Natural killer cell (primary cell): ENCODE measurements at regions not wholly inside any gene's neighbourhood (a gene's known extent, or its start where the extent isn't known, plus 50 kb on each side); places are given as distances from the start of the nearest gene placed in this dataset.

Experiments
- ATAC-seq, 3 donors: fragments of 150-1000 bp in 2 of 3; fragments of 200-7000 bp in 1 of 3; cut with Tn5 transposase; 1 replicate in 1 of 3; 2 replicates in 2 of 3; pipeline ENCODE4 v1.10.0; 2021; ENCODE audit warnings: mild to moderate bottlenecking in 2 of 3, moderate library complexity in 2 of 3
- DNase-seq, 2 donors: peaks; one replicate each; pipeline versions ENCODE4 v3.0.0 to v3.0.0-alpha.2; 2013 to 2021; ENCODE audit warnings: mixed read lengths in 1 of 2
- H3K27ac ChIP-seq: one replicate; pipeline ENCODE4 v1.5.1; 2013; ENCODE audit warnings: mild to moderate bottlenecking, low read length
- H3K27me3 ChIP-seq: one replicate; pipeline ENCODE4 v1.6.1; 2013; ENCODE audit warnings: low read length; ENCODE audit not compliant: control insufficient read depth, insufficient read depth
- H3K36me3 ChIP-seq: one replicate; pipeline ENCODE4 v1.6.1; 2013; ENCODE audit warnings: low read length; ENCODE audit not compliant: control insufficient read depth, insufficient read depth
- H3K4me1 ChIP-seq: one replicate; pipeline ENCODE4 v1.6.1; 2013; ENCODE audit warnings: low read length; ENCODE audit not compliant: control insufficient read depth, insufficient read depth
- H3K4me3 ChIP-seq: one replicate; pipeline ENCODE4 v1.5.1; 2013; ENCODE audit warnings: low read length
- H3K9me3 ChIP-seq: one replicate; pipeline ENCODE4 v1.6.1; 2013; ENCODE audit warnings: low read length; ENCODE audit not compliant: control insufficient read depth, insufficient read depth
- H3K27ac Mint-ChIP-seq, 2 donors: one replicate each; pipeline ENCODE4 v1.8.0; 2022; ENCODE audit warnings: mild to moderate bottlenecking in 2 of 2, mixed read lengths in 2 of 2, moderate library complexity in 1 of 2
- H3K27me3 Mint-ChIP-seq, 2 donors: one replicate each; pipeline ENCODE4 v1.8.0; 2022; ENCODE audit warnings: low read depth in 2 of 2, mixed read lengths in 2 of 2
- H3K36me3 Mint-ChIP-seq: one replicate; pipeline ENCODE4 v1.8.0; 2022; ENCODE audit warnings: mixed read lengths
- H3K4me1 Mint-ChIP-seq, 2 donors: one replicate each; pipeline ENCODE4 v1.8.0; 2022; ENCODE audit warnings: mixed read lengths in 2 of 2
- H3K4me3 Mint-ChIP-seq: one replicate; pipeline ENCODE4 v1.8.0; 2022; ENCODE audit warnings: mild to moderate bottlenecking, moderate library complexity, mixed read lengths
- H3K9me3 Mint-ChIP-seq, 2 donors: one replicate each; pipeline ENCODE4 v1.8.0; 2022; ENCODE audit warnings: mixed read lengths in 2 of 2
- WGBS: methylation state at CpG from one replicate; pipeline ENCODE4 v1.1.7; 2013; ENCODE audit warnings: missing lambda C conversion rate; ENCODE audit not compliant: insufficient coverage; 5-methylcytosine and 5-hydroxymethylcytosine counted together
- intact Hi-C: fragments of 100-400 bp; cut with micrococcal nuclease; formaldehyde crosslinking; loops from one replicate; pipeline ENCODE4 v1.14.2; 2022
- TF ChIP-seq, protein P1 (sequence below): fragments of 200-600 bp; IDR thresholded peaks from one replicate; pipeline ENCODE4 v1.8.0; 2022; ENCODE audit warnings: antibody characterized with exemption

DNA sequence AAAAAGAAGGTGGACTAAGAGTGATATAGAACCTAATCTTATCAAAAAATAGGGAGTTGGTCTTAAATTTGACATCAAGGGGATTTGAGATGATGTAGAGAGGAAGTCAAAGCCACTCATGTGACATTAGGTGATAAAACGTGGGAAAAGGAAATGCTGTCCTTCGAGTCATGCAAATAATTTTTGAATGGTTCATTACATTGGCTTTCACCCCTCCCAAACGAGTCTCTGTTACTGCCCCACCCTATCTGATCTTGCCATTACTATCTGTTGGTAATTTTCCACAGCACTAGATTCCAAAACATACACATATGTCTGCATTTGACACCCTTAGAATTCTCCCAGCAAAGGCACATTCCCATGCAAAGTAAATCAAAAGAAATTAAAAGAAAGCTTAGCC lies 531.1 kb upstream of the ADAMTS5 start:
- intact Hi-C loops: no loop called here
- Mint-ChIP-seq H3K4me1 (no peaks in the 10 kb centered on the region), H3K4me3 (no peak overlapping the region), H3K9me3 (peaks cover 0 to 4% of the 10 kb centered on the region in 2 donors), H3K27ac (no peak overlapping the region), H3K27me3 (no peaks in the 10 kb centered on the region), H3K36me3 (no peaks in the 10 kb centered on the region)
- ATAC-seq (no peak), DNase-seq (no peak)
- no peak overlapping the region for H3K4me3 ChIP-seq
- H3K36me3 ChIP-seq: no peaks in the 10 kb centered on the region
- no peaks in the 10 kb centered on the region for H3K4me1 ChIP-seq
- no peak overlapping the region for H3K27ac ChIP-seq
- 10% methylated on average over 3 of the region's 3 CpGs for WGBS
- H3K9me3 ChIP-seq: no peaks in the 10 kb centered on the region
- H3K27me3 ChIP-seq: no peaks in the 10 kb centered on the region
- TF ChIP-seq, protein P1, sequence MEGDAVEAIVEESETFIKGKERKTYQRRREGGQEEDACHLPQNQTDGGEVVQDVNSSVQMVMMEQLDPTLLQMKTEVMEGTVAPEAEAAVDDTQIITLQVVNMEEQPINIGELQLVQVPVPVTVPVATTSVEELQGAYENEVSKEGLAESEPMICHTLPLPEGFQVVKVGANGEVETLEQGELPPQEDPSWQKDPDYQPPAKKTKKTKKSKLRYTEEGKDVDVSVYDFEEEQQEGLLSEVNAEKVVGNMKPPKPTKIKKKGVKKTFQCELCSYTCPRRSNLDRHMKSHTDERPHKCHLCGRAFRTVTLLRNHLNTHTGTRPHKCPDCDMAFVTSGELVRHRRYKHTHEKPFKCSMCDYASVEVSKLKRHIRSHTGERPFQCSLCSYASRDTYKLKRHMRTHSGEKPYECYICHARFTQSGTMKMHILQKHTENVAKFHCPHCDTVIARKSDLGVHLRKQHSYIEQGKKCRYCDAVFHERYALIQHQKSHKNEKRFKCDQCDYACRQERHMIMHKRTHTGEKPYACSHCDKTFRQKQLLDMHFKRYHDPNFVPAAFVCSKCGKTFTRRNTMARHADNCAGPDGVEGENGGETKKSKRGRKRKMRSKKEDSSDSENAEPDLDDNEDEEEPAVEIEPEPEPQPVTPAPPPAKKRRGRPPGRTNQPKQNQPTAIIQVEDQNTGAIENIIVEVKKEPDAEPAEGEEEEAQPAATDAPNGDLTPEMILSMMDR: no peak

DNA sequence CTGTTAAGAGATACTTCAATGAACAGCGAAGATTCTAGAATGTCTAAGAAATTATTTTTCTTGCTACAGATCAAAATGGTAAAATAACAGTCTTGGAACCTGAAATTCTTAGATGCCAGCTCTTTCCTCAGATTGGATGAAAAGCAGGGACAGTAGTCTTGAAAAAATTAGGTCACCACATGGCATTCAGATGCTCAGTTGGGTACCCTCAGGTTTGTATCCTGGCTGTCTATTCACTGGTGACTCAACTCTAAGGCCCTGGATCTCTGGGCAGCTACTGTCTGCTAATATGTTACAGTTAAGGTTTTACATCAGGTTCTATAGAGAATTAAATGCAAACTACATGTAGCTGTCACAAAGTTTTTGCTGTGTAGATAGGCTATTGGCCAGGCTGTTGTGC lies 528.9 kb upstream of the ADAMTS5 start:
- Histone ChIP-seq H3K9me3 (no peaks in the 10 kb centered on the region), H3K27me3 (no peaks in the 10 kb centered on the region), H3K27ac (no peak overlapping the region), H3K36me3 (no peaks in the 10 kb centered on the region), H3K4me3 (no peak overlapping the region), H3K4me1 (no peaks in the 10 kb centered on the region)
- H3K9me3 Mint-ChIP-seq: peaks cover 0 to 7% of the 10 kb centered on the region in 2 donors
- WGBS: 100% methylated on average over 1 of the region's 1 CpG
- no peaks in the 10 kb centered on the region for H3K27me3 Mint-ChIP-seq
- intact Hi-C loops: no loop called here
- ATAC-seq: no peak
- DNase-seq: no peak
- H3K27ac Mint-ChIP-seq: no peak overlapping the region
- H3K4me3 Mint-ChIP-seq: no peak overlapping the region
- H3K4me1 Mint-ChIP-seq: no peaks in the 10 kb centered on the region
- TF ChIP-seq, protein P1: no peak
- no peaks in the 10 kb centered on the region for H3K36me3 Mint-ChIP-seq

DNA sequence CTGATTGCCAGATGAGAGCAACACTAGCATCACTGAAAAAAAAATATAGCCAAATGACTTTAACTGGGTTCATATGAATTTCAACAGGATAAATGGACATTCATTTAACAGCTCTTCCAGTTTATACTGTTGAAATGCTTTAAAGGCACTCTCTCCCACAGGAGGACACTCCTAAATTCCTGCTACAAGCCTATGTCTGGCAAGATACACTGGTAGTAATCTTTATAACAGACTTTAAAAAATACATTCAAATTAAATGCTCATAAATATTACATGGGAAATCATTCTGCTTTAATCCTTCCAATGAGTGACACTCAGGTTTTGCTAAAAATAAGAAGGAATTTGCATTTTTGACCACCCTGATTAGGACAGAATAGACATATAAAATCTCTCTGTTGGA lies 526.7 kb upstream of the ADAMTS5 start:
- Mint-ChIP-seq H3K36me3 (no peaks in the 10 kb centered on the region), H3K27me3 (no peaks in the 10 kb centered on the region), H3K9me3 (peaks cover 2 to 8% of the 10 kb centered on the region in 2 donors), H3K27ac (no peak overlapping the region), H3K4me1 (no peaks in the 10 kb centered on the region), H3K4me3 (no peak overlapping the region)
- Histone ChIP-seq H3K4me1 (no peaks in the 10 kb centered on the region), H3K27me3 (no peaks in the 10 kb centered on the region), H3K4me3 (no peak overlapping the region), H3K27ac (no peak overlapping the region), H3K36me3 (no peaks in the 10 kb centered on the region), H3K9me3 (no peaks in the 10 kb centered on the region)
- DNase-seq (no peak), ATAC-seq (no peak)
- TF ChIP-seq, protein P1: no peak
- intact Hi-C loops: no loop called here

DNA sequence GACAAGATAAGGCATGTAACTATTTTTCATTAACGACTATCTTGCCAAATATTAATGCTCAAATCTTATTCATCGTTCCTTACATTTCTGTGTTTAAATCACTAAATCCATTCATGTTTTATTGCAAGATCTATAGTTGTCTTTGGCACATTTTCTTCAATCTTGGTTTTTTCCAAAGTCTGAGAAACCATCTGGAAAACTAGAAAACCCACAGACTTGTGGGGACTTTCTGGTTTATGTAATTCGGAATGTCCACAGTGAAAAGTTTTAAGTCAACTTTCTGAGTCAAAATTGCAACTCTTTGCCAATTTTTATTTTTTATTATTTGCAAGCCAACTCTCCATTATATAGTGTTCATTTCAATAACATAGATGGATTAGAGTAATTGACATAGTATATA lies 520.8 kb upstream of the ADAMTS5 start:
- no peaks in the 10 kb centered on the region for H3K4me1 Mint-ChIP-seq
- TF ChIP-seq, protein P1: no peak
- H3K36me3 Mint-ChIP-seq: no peaks in the 10 kb centered on the region
- Histone ChIP-seq H3K9me3 (no peaks in the 10 kb centered on the region), H3K4me1 (no peaks in the 10 kb centered on the region), H3K27me3 (no peaks in the 10 kb centered on the region), H3K36me3 (no peaks in the 10 kb centered on the region), H3K4me3 (no peak overlapping the region), H3K27ac (no peak overlapping the region)
- ATAC-seq (no peak), DNase-seq (no peak)
- peaks cover 5 to 6% of the 10 kb centered on the region in 2 donors for H3K9me3 Mint-ChIP-seq
- 79% methylated on average over 3 of the region's 3 CpGs for WGBS
- no peak overlapping the region for H3K27ac Mint-ChIP-seq
- H3K4me3 Mint-ChIP-seq: no peak overlapping the region
- intact Hi-C loops: no loop called here
- H3K27me3 Mint-ChIP-seq: no peaks in the 10 kb centered on the region
